NCI-H774 (cell line): ENCODE measurements at regions not wholly inside any gene's neighbourhood (a gene's known extent, or its start where the extent isn't known, plus 50 kb on each side); places are given as distances from the start of the nearest gene placed in this dataset.

ENCODE experiments used
- DNase-seq: peaks from one replicate; lab custom pipeline; 2025; lab: John Stamatoyannopoulos, UW

- no peak for DNase-seq
Observed at GRCh38 chr11:13062115-13062514, 53.0 kb downstream of the RASSF10 start.

DNA sequence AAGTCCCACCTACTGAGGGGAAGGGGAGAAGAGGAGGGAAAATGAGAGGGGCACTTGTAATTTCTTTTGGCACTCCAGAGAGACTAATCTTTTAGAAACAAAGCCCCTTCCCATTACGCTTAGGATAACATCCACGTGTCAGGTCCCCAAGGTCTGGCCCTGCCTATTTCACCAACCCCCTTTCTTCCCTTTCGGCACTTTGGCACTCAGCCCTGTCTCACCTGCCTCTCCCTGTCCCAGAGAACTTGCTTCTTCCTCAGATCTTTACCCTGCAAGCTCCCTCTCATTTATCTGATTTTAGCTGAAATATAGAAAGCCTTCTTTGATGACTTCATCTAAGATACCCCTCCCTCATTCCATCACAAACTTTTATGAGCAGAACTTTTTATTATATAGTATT is 55.5 kb downstream of the RASSF10 start:
- DNase-seq, result no peak

DNA sequence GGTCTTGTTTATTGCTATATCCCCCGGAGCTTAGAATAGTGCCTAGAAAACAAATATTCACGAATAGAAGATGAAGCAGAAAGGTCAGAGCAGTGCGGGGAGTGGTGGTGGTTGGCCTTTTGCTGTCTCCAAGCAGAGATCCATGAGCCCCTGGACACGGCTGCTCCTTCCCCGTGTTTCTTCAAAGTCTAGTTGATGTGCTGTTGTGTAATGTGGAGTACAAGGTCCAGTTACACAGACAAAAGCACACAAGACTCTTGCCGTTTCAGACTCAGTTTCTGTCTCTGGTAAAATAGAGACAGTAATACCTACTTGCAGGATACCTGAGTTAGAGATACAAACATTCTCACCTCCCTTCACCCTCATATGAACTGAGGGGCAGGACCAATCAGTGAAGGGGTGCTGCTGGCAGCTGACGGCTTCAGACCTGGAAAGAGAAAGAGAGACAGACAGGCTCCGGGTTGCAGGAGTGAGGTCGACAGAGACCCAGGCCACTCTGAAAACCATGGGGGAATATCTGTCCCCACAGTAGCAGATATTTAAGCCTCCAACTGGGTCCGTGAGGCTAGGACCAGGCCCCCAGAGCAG is 56.2 kb downstream of the RASSF10 start:
- DNase-seq, result no peak

DNA sequence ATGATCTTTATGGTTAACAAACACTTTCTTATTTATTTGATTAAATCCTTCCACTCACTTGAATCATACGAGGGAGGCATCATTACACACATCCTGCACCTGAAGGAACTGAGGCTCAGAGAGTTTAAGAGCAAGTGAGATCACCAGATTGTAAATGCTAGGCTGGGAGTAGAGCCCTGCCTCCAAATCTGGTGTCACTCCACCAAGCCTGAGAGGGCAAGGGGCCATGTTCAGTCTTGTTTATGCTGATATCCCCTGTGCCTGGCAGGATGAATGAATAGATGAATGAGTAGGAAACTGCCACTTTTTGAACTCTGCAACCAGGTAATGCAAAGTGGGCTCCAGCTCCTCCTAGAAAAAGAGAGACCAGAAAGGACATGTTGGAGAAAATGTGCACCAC is 59.1 kb downstream of the RASSF10 start:
- DNase-seq, result no peak

DNA sequence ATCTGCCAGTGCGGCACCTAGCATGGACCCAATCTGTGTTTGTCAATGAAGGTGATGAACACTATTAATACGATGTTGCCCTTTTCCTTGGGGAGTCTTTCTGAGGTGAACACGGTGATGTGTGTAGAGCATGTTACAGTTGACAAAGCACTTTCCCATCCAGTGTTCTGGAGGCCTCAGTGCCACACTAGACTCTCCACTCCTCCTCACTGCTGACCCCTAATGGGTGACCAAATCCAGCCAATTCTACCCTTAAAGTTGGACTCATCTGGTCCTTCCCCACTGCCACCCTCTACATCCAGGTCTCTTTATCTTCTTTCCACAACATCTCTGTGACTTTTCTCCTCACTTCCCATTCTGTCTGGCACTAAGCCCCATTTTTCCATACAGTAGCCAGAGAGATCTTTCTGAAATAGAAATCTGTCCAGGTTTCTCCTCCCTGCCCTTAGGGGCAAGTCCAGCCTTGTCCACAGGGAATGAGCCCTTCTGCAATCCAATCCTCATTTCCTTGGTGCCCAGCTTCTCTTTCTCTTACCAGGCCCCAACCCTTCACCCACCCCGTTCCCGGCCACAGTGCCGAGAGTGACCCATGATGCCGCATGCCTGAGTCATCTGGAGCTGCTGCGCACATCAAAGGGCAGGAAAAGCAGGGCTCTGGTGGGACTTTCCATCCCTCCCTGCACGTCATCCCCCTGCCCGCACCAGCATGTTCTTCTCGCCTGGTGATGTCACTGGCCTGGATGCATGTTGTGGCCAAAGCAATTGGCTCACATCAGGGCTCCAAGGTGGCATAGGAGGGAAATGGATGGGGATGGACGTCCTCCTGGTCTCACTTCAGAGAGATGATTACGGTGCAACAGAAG is 64.2 kb downstream of the RASSF10 start:
- no peak for DNase-seq

- DNase-seq, result no peak
Observed at GRCh38 chr11:13074714-13075464, 65.8 kb downstream of the RASSF10 start.

DNA sequence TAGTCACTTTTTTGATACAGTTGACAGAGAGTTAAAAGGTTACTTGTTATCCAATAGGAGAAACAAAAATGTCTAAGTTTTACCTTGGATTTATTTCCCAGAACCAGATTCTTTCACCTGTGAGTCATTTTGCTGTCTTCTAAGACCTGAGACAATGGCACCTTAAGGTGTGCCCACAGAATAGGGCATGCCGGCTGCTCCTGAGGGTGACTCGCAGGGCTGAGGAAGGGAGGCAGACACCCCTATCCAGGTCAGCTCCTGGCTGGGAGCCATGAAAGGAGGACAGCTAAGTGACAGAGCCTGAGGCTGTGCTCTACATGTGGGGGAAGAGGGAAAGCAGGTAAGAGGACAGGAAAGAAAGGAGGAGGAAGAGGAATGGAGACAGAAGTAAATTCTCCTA is 67.8 kb downstream of the RASSF10 start:
- DNase-seq, result no peak

- no peak for DNase-seq
Observed at GRCh38 chr11:13080861-13081260, 71.7 kb downstream of the RASSF10 start.

- no peak for DNase-seq
Observed at GRCh38 chr11:13082588-13082987, 73.5 kb downstream of the RASSF10 start.

DNA sequence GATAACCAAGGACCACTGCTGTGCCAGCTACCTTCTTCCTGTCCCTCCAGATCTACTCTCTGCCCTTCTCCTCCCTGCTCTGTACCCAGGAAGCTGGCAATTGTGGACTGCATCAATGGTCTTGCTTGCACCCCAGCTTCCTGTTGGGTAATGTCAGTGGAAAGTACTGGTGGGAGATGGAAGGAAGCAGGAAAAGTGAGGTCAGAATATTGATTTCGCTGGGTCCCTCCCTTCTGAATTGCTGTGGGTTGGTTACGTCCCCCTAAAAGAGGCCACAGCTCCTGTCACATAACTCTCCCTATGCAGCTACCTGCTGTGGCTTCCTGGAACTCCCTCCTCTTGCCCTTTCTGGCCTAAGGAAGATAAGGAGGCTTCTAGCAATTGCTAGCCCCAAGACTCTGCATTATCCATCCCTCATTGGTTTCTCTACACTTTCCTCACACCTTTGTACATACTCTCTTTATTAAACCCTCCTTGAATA is 81.2 kb downstream of the RASSF10 start:
- DNase-seq, result no peak

- no peak for DNase-seq
Observed at GRCh38 chr11:13091373-13091772, 82.3 kb downstream of the RASSF10 start.

- no peak for DNase-seq
Observed at GRCh38 chr11:13091804-13092203, 82.7 kb downstream of the RASSF10 start.

DNA sequence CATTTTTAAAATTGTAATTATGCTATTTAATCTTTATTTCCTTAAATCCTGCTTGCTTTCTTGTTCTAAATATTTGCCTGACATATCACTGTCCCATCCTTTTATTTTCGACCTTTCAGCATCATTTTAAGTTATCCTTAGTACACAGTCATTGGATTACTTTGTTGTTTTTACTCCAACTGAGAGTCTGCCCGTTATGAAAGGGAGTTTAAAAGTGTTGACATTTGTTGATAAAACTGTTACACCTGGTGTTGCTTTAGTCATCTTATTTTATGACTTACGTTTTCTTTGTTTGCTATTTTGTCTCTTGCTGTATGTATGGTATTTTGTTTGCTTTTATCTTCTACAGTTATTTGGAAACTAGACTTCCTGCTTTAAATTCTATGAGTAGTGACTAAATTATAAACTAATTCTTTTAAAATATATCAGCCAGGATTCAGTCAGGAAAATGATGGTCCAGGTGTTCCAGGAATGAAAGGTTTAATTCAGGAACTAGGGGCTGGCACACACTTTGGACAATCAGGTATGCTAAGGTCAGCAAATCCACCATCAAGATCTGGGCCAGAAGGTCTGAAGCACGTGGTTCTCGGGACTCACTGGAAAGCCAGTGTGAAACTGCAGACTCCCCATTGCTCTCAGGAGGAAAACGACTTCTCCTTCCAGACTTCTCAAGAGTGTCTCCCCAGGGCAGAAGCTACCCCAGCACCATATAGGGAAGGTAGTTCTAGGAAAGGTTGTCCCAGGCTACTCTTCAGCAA is 86.0 kb downstream of the RASSF10 start:
- DNase-seq, result peak; percentile 66

DNA sequence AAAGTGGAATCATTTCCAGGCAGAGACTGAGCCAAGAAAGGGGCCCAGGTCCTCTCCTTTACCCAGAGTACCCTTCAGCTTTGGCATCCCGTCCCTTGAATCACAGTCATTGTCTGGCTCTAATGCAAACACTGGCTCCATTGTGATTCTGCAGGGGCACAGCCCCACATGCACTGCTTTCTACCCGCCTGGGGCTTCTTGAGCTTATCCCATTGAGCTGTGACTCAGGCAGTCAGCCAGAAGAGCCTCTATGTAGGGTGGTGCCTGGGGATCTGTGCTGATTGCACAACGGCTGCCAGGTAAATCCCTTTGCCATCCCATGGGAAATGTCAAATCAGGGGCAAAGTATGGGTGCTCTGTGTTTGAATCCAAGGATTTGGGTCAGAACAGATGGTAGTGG is 88.9 kb downstream of the RASSF10 start:
- DNase-seq, result no peak

DNA sequence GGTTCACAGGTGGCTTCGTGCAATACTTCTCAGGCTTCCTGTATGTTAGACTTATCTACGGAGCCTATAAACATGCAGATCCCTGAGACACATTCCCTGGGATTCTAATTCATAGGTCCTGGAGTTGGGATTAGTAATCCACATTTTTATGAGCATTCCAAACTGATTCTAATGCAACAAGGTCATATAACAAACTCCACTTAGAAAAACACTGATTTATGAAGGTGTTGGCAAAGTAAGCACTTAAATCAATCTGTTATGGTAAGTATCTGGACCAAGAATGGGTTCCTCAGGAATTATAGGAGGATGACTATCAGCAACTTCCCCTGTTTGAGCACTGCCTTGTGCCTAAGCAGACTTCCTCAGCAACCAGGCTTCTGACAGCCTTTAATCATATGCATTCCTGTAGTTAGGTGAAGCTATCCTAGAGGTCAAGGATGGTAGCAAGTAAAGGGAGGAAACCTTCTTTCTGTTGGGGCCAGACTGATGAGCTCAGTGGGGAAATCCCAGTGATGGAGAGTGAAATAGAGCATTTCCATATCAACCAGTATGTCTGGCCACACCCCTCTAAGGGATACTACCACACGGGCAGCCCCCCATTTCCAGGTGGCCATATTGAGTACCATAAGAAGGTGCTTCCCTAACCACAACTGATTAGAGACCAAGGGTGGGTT is 89.6 kb downstream of the RASSF10 start:
- DNase-seq, result no peak

GRCh38 chr11:13101644-13102512 is 92.8 kb downstream of the RASSF10 start:
- peak; percentile 79 for DNase-seq

GRCh38 chr11:13102513-13102840 is 93.4 kb downstream of the RASSF10 start:
- DNase-seq, result no peak

DNA sequence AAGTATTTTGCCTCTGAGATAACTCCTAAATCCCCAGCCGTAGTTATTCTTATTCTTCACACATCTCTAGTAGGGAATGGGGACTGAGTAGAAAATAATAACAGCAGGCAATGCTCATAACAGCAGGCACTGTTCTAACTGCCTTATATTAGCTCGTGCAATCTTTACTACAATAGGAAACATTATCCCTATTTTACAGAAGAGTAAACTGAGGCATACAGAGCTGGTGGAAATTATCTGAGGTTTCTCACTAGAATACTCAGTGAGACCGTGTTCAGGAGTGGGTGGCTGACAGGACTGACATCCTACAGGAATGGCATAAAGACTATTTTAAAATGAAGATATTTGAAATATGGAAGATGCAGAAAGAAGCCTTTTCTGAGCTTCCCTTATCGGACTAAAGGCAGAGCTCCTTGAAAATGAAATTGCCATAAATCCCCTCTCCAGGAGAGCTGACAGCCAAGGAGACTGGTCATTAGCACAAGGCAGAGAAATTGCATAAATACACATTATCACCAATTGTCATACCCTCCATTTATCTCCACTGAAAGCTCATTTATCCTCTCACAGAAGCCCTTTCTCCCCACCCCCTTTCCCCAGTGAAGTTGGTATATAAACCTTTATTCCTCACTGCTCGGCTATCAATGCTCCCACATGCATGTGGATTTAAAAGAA is 93.9 kb downstream of the RASSF10 start:
- DNase-seq, result no peak

DNA sequence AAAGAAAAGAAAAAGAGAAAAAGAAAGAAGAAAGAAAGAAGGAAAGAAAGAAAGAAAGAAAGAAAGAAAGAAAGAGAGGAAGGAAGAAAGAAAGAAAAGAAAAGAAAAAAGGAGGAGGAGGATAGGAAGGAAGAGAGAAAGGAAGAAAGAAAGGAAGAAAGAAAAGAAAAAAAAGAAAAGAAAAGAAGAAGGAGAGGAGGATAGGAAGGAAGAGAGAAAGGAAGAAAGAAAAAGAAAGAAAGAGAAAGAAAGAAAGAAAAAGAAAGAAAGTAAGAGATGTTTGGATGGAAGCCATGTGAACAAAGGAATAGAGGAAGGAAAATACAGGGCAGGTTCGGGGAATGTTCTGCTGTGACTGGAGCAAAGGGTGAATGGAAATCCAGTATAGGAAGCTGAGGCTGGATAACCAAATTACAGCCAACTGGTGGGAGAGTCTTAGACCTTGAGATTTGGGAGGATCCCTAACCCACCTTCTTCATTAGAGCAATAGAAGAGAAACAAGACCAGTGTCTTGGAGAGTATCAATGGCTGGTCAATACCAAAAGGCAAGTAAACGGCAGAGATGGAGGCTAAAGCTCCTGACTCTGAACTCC is 94.9 kb downstream of the RASSF10 start:
- peak; percentile 52 for DNase-seq
